Endothelial cell (in vitro differentiated cells): ENCODE measurements at regions not wholly inside any gene's neighbourhood (a gene's known extent, or its start where the extent isn't known, plus 50 kb on each side); places are given as distances from the start of the nearest gene placed in this dataset.

Experiments
- DNase-seq: peaks from one replicate; pipeline ENCODE4 v3.0.0; 2021; ENCODE audit warnings: low spot score
- H3K27ac Mint-ChIP-seq: one replicate; pipeline ENCODE4 v1.8.0; 2021; ENCODE audit warnings: mixed read lengths, inconsistent platforms; ENCODE audit not compliant: unreplicated experiment
- H3K27me3 Mint-ChIP-seq: one replicate; pipeline ENCODE4 v1.8.0; 2021; ENCODE audit warnings: mild to moderate bottlenecking, moderate library complexity, mixed read lengths, inconsistent platforms; ENCODE audit not compliant: unreplicated experiment
- H3K36me3 Mint-ChIP-seq: one replicate; pipeline ENCODE4 v1.8.0; 2021; ENCODE audit warnings: mild to moderate bottlenecking, low read depth, mixed read lengths, inconsistent platforms; ENCODE audit not compliant: unreplicated experiment
- H3K4me1 Mint-ChIP-seq: one replicate; pipeline ENCODE4 v1.8.0; 2021; ENCODE audit warnings: mild to moderate bottlenecking, mixed read lengths, inconsistent platforms; ENCODE audit not compliant: unreplicated experiment
- H3K4me3 Mint-ChIP-seq: one replicate; pipeline ENCODE4 v1.8.0; 2021; ENCODE audit warnings: mild to moderate bottlenecking, mixed read lengths, inconsistent platforms; ENCODE audit not compliant: unreplicated experiment
- H3K9me3 Mint-ChIP-seq: one replicate; pipeline ENCODE4 v1.8.0; 2021; ENCODE audit warnings: mixed read lengths, inconsistent platforms; ENCODE audit not compliant: unreplicated experiment
- TF ChIP-seq, protein P1 (sequence below): fragments of 200-600 bp; sonication (generic); IDR thresholded peaks from one replicate; pipeline ENCODE4 v1.5.0; 2021; ENCODE audit warnings: antibody characterized with exemption; ENCODE audit not compliant: unreplicated experiment

DNA sequence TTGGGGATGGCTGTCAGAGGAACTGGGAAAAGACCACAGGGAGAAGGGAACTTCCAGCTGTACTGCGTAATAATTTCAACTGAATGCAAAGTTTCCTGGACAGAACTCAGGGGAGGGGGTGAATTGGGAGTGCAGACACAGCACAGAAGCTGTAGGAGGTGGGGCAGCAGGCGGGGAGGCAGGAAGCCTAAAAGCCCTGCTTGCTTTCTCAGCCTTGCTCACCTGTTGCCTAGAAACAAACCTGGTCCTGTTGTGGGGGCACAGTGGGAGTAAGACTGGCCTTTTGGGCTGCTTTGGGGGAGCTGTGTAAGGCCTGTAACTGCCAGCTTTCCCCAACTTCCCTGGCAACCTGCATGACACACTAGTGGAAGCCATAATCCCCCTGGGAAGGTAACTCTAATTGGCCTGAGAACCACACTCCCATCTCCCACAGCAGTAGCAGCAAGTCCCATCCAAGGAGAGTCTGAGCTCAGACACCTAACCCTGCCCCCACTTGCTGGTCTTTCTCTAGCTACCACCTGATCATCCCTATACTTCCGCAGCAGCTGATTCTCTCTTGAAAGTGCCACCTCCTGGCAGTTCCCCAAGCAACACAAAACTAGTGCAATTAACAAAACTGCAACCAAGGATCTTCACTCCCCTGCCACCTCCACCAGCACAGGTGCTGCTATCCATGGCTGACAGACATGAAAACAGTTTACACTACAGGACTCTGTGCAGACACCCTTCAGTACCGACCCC, 1239.3 kb downstream of the SORCS1 start:
- no peaks in the 10 kb centered on the region for H3K36me3 Mint-ChIP-seq
- TF ChIP-seq, protein P1, sequence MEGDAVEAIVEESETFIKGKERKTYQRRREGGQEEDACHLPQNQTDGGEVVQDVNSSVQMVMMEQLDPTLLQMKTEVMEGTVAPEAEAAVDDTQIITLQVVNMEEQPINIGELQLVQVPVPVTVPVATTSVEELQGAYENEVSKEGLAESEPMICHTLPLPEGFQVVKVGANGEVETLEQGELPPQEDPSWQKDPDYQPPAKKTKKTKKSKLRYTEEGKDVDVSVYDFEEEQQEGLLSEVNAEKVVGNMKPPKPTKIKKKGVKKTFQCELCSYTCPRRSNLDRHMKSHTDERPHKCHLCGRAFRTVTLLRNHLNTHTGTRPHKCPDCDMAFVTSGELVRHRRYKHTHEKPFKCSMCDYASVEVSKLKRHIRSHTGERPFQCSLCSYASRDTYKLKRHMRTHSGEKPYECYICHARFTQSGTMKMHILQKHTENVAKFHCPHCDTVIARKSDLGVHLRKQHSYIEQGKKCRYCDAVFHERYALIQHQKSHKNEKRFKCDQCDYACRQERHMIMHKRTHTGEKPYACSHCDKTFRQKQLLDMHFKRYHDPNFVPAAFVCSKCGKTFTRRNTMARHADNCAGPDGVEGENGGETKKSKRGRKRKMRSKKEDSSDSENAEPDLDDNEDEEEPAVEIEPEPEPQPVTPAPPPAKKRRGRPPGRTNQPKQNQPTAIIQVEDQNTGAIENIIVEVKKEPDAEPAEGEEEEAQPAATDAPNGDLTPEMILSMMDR, result no peak
- no peak overlapping the region for H3K27ac Mint-ChIP-seq
- no peak overlapping the region for H3K4me3 Mint-ChIP-seq
- DNase-seq, result no peak
- no peaks in the 10 kb centered on the region for H3K27me3 Mint-ChIP-seq
- H3K9me3 Mint-ChIP-seq, result no peaks in the 10 kb centered on the region
- no peaks in the 10 kb centered on the region for H3K4me1 Mint-ChIP-seq

DNA sequence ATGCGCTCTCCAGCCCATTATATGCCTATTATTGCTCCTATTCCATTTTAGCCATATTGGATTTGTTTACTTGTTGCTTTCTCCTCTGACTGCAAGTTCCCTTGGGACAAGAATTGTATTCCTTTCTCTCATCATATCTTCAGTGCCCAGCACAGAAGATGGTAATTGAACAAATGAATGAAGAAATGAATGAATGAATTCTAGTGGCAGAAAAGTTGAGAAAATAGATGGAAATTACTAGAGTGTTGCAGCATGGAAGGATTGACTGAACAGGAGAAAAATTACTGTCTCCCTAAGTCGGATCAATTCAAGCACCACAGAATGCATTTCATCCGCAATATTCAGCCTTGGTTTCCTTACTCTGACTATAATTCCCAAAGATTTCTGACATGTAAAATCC, 1243.2 kb downstream of the SORCS1 start:
- H3K27me3 Mint-ChIP-seq, result no peaks in the 10 kb centered on the region
- no peak overlapping the region for H3K27ac Mint-ChIP-seq
- H3K4me3 Mint-ChIP-seq, result no peak overlapping the region
- H3K36me3 Mint-ChIP-seq, result no peaks in the 10 kb centered on the region
- TF ChIP-seq, protein P1, result no peak
- DNase-seq, result no peak
- no peaks in the 10 kb centered on the region for H3K4me1 Mint-ChIP-seq
- no peaks in the 10 kb centered on the region for H3K9me3 Mint-ChIP-seq

DNA sequence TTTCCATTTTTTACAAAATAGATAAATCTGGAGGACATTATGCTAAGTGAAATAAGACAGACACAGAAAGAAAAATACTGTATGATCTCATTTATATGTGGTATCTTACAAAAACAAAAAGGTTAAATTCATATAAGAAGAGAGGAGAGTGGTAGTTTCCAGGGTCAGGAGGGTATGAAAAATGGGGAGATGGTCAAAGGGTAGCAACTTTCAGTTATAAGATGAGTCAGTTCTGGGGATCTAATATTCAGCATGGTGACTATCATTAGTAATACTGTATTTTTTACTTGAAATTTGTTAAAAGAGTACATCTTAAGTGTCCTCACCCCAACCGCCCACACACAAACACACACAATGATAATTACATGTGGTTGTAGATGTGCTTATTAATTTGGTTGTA, 1250.1 kb downstream of the SORCS1 start:
- TF ChIP-seq, protein P1, result no peak
- H3K36me3 Mint-ChIP-seq, result no peaks in the 10 kb centered on the region
- H3K27ac Mint-ChIP-seq, result no peak overlapping the region
- H3K9me3 Mint-ChIP-seq, result no peaks in the 10 kb centered on the region
- H3K4me1 Mint-ChIP-seq, result no peaks in the 10 kb centered on the region
- no peaks in the 10 kb centered on the region for H3K27me3 Mint-ChIP-seq
- H3K4me3 Mint-ChIP-seq, result no peak overlapping the region
- DNase-seq, result no peak

DNA sequence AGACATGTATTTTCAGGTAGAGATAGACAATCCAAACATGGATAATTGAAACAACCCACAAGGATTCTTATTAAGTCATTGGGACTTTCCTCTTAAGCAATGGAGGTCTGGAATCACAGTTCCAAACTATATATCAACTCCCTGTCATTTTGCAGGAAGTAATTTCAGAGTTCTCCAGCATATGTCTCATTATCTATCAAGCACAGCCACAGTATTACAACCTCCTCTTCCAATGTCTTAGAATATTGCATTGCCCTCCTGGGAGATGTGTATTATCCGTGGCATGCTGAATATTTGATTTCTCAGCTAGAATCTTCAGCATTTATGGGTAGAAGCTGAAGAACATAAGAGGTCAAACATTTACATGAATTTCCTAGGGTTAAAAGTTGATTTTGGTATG, 1255.8 kb downstream of the SORCS1 start:
- no peaks in the 10 kb centered on the region for H3K9me3 Mint-ChIP-seq
- DNase-seq, result no peak
- TF ChIP-seq, protein P1, result no peak
- no peaks in the 10 kb centered on the region for H3K27me3 Mint-ChIP-seq
- H3K4me1 Mint-ChIP-seq, result no peaks in the 10 kb centered on the region
- H3K27ac Mint-ChIP-seq, result no peak overlapping the region
- no peaks in the 10 kb centered on the region for H3K36me3 Mint-ChIP-seq
- no peak overlapping the region for H3K4me3 Mint-ChIP-seq

DNA sequence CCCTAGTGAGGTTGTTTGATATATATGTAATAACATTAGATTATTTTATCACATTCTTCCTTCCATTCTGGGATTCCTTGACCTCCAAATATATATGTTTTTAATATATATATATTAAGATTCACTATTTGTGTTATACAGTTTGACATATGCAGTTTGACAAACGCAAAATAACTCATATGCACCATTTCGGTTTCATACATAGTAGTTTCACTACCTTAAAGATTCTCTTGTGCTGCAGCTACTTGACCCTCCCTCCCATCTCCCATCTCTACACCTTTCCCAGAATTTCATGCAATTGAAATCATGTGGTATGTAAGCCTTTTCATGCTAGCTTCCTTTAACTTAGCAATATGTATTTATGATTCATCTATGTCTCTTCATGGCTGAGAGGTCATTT, 1244.4 kb downstream of the SORCS3 start:
- Mint-ChIP-seq H3K4me1 (peaks cover 2% of the 10 kb centered on the region), H3K9me3 (no peaks in the 10 kb centered on the region), H3K27me3 (no peaks in the 10 kb centered on the region), H3K4me3 (no peak overlapping the region), H3K36me3 (no peaks in the 10 kb centered on the region), H3K27ac (no peak overlapping the region)
- TF ChIP-seq, protein P1, result no peak
- DNase-seq, result no peak
